GM06990 (cell line): ENCODE measurements at regions not wholly inside any gene's neighbourhood (a gene's known extent, or its start where the extent isn't known, plus 50 kb on each side); places are given as distances from the start of the nearest gene placed in this dataset.

ENCODE experiments used
- DNase-seq: peaks from one replicate; pipeline ENCODE4 v3.0.0-alpha.2; 2011; ENCODE audit not compliant: insufficient read length; ENCODE audit errors: extremely low read depth
- H3K27me3 ChIP-seq: replicated peaks from 2 replicates; pipeline ENCODE4 v1.6.0; 2011; ENCODE audit warnings: low read length; ENCODE audit not compliant: control insufficient read depth, insufficient read depth
- H3K36me3 ChIP-seq: 2 replicates; pipeline ENCODE4 v1.5.1; 2011; ENCODE audit warnings: low read length; ENCODE audit not compliant: control insufficient read depth, insufficient read depth
- H3K4me3 ChIP-seq: replicated peaks from 2 replicates; pipeline ENCODE4 v1.5.1; 2011; ENCODE audit warnings: low read depth, mild to moderate bottlenecking, control low read depth, low read length
- TF ChIP-seq, protein P1 (sequence below): IDR thresholded peaks from 2 replicates; pipeline ENCODE4 v1.5.1; 2011; ENCODE audit warnings: low read length, control low read depth, mild to moderate bottlenecking, inconsistent platforms; ENCODE audit not compliant: insufficient read depth, poor library complexity, severe bottlenecking

DNA sequence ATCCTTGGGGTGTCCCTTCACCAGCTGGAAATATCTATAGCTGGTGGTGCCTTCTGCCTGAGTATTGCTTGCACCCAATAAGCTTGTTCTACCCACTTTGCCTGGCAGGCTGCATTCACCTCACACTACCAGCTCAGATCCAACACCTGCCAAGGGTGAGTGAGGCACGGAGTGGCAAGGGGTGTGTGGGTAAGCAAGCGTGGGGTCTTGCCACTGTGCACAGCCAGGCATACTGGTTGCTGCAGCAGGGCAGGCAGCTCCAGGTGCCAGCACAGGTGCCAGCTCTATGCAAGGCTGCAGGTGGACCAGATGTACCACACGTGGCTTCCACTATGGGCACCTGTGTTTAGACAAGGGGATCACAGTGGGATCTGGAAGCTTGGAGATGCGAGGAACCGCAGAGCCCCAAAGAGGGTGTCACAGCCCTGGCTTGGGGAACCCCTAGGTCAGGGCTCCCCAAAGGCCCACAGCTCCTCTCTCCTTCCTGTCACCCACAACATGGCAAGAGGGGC, 167.7 kb upstream of the MRPS30 start:
- no peaks in the 10 kb centered on the region for H3K27me3 ChIP-seq
- TF ChIP-seq, protein P1, sequence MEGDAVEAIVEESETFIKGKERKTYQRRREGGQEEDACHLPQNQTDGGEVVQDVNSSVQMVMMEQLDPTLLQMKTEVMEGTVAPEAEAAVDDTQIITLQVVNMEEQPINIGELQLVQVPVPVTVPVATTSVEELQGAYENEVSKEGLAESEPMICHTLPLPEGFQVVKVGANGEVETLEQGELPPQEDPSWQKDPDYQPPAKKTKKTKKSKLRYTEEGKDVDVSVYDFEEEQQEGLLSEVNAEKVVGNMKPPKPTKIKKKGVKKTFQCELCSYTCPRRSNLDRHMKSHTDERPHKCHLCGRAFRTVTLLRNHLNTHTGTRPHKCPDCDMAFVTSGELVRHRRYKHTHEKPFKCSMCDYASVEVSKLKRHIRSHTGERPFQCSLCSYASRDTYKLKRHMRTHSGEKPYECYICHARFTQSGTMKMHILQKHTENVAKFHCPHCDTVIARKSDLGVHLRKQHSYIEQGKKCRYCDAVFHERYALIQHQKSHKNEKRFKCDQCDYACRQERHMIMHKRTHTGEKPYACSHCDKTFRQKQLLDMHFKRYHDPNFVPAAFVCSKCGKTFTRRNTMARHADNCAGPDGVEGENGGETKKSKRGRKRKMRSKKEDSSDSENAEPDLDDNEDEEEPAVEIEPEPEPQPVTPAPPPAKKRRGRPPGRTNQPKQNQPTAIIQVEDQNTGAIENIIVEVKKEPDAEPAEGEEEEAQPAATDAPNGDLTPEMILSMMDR: no peak
- no peak for DNase-seq
- H3K36me3 ChIP-seq: no peaks in the 10 kb centered on the region
- no peak overlapping the region for H3K4me3 ChIP-seq

DNA sequence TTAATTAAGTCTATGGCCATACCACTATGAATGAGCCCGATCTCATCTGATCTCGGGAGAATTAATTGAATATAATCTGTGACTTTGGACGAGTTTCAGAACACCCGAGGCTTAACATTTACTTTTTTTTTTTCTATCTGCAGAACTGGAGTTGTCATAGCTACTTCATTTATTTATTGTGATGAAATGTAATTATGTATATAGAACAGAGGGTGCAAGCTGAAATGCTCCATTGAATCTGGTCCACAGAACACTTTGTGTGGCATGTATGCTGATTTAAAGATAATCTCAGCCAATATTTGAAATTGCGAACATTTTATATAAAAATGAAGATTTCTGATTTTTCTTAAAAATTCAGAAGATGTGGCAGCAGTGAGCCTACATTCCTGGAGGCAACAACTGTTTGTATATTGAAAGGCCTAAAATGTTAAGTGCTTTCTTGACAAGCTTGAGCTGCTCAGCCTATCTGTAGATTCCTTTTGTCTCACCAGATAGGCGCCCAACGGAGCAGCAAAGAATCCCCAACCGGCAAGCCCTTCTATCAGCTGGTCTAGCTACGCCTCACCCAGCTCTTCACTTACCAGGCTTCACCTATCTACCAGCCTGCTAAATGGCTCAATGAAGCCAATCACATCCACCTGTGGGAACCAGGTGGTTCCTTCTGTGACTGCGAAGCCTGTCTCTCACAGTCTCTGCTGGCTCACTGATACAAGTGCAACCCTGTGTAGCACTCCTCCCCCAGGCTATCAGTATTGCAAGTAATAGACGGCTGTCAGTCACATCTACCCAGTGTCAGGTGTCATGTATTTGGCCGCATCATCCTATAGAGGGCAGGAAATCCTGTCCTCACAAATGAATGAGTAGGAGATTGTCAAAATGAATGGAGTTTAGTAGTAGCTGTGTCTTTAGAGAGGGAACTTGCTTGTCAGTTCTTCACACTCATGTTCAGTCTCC, 170.6 kb upstream of the MRPS30 start:
- Histone ChIP-seq H3K36me3 (no peaks in the 10 kb centered on the region), H3K4me3 (no peak overlapping the region), H3K27me3 (no peaks in the 10 kb centered on the region)
- TF ChIP-seq, protein P1: no peak
- DNase-seq: no peak

GRCh38 chr5:44632344-44632743, 176.4 kb upstream of the MRPS30 start:
- Histone ChIP-seq H3K27me3 (no peaks in the 10 kb centered on the region), H3K4me3 (no peak overlapping the region), H3K36me3 (no peaks in the 10 kb centered on the region)
- TF ChIP-seq, protein P1: no peak
- no peak for DNase-seq

- H3K4me3 ChIP-seq: no peak overlapping the region
These were observed 181.9 kb upstream of the MRPS30 start for GRCh38 chr5:44626846-44627245.

DNA sequence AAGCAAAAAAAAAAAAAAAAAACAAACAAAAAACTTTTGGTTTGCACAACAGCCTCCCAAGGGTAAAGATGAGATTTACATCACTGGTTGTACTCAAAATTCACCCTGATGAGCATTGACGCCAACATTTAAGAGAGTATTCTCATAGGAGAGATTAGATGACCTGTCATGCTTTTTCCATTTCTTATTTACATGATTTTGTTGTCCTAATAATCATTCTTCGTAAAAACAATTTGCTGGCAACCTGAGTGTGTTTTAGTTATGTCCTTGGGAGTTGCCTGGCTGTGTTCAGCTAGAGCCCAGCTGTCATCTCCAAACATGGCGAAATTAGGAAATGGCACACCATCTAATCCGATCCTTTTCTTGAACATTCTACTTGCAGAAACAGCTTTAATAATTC, 186.4 kb upstream of the MRPS30 start:
- no peak overlapping the region for H3K4me3 ChIP-seq
- no peak for DNase-seq
- no peaks in the 10 kb centered on the region for H3K27me3 ChIP-seq
- no peaks in the 10 kb centered on the region for H3K36me3 ChIP-seq
- TF ChIP-seq, protein P1: no peak

More at GRCh38 chr5:44626846-44627245, 181.9 kb upstream of the MRPS30 start:
- Histone ChIP-seq H3K36me3 (no peaks in the 10 kb centered on the region), H3K27me3 (no peaks in the 10 kb centered on the region)
- TF ChIP-seq, protein P1: no peak
- DNase-seq: no peak
